Subcutaneous abdominal adipose tissue (tissue), 5 donors: ENCODE measurements at regions not wholly inside any gene's neighbourhood (a gene's known extent, or its start where the extent isn't known, plus 50 kb on each side); places are given as distances from the start of the nearest gene placed in this dataset.

Experiments used
- H3K27ac ChIP-seq: one replicate; pipeline ENCODE4 v1.7.0; 2013; ENCODE audit warnings: low read depth, mild to moderate bottlenecking, inconsistent platforms, low read length, moderate library complexity
- H3K27me3 ChIP-seq, 5 donors: one replicate each; pipeline ENCODE4 v1.7.0; 2013; ENCODE audit warnings: low read length in 5 of 5, inconsistent platforms in 1 of 5; ENCODE audit not compliant: control insufficient read depth in 5 of 5, insufficient read depth in 4 of 5
- H3K36me3 ChIP-seq, 5 donors: one replicate each; pipeline ENCODE4 v1.7.0; 2013; ENCODE audit warnings: low read length in 5 of 5; ENCODE audit not compliant: control insufficient read depth in 5 of 5, insufficient read depth in 5 of 5
- H3K4me1 ChIP-seq, 5 donors: one replicate each; pipeline ENCODE4 v1.7.0; 2013; ENCODE audit warnings: low read length in 5 of 5, mild to moderate bottlenecking in 3 of 5, moderate library complexity in 1 of 5; ENCODE audit not compliant: control insufficient read depth in 5 of 5, insufficient read depth in 5 of 5
- H3K4me3 ChIP-seq, 5 donors: one replicate each; pipeline ENCODE4 v1.7.0; 2013; ENCODE audit warnings: low read length in 5 of 5, low read depth in 1 of 5
- H3K9ac ChIP-seq, 5 donors: one replicate each; pipeline ENCODE4 v1.7.0; 2013; ENCODE audit warnings: low read length in 5 of 5, mild to moderate bottlenecking in 4 of 5, moderate library complexity in 3 of 5
- H3K9me3 ChIP-seq, 5 donors: one replicate each; pipeline ENCODE4 v1.7.0; 2013; ENCODE audit warnings: low read length in 5 of 5; ENCODE audit not compliant: control insufficient read depth in 5 of 5
- donor health status: healthy.
- donor health status: healthy.
- donor health status: healthy.
- donor health status: healthy.
- donor health status: healthy.

DNA sequence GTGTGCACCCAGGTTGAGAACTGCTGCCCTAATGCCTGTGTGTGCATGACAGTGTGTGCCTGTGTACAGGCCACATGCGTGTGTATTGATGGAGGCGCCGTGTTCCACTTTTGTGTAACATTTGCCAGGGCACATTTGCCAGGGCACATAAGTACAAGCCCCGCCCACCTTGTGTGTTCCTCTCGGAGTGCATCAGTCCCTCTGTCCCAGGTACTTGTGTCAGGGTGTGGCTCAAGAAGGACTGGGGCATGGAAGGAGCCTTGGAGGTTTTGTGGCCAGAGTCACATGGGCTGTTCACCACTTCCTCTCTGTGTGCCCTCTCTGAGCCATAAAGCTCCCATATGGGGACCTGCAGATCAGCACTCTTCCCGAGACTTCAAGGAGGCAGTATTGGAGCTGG is 73.9 kb downstream of the MRM1 start:
- no peak overlapping the region for H3K27ac ChIP-seq
- peaks cover 0 to 3% (median 0%) of the 10 kb centered on the region in 5 donors for H3K27me3 ChIP-seq

DNA sequence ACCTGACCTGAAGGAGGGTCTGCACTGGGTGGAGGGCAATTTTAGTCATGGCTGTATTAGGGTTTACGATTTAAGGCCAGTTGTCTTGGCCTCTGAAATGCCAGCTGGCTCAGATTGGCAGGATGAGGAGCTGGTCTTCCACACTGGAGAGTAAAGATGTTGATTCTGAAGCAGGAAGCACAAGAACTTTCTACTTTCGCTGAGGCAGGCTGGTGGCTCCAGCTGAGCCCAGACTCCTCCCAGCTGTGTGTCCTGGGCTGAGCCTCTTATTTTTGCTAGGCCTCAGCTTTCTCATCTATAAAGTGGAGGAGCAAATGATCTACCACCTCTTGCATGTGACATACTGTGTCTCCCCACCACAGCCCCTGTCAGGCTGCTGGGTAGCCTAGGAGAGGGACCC is 74.4 kb downstream of the MRM1 start:
- Histone ChIP-seq H3K36me3 (no peaks in the 10 kb centered on the region), H3K4me3 (no peak overlapping the region), H3K9ac (no peak overlapping the region), H3K27me3 (peaks cover 0 to 3% (median 0%) of the 10 kb centered on the region in 5 donors), H3K9me3 (no peaks in the 10 kb centered on the region), H3K4me1 (peaks cover 0 to 6% (median 0%) of the 10 kb centered on the region in 5 donors), H3K27ac (no peak overlapping the region)

More for the DNA sequence above, 73.9 kb downstream of the MRM1 start:
- Histone ChIP-seq H3K4me1 (peaks cover 0 to 6% (median 0%) of the 10 kb centered on the region in 5 donors), H3K9me3 (no peaks in the 10 kb centered on the region), H3K9ac (no peak overlapping the region), H3K4me3 (no peak overlapping the region), H3K36me3 (no peaks in the 10 kb centered on the region)

GRCh38 chr17:36679815-36680467 is 78.6 kb downstream of the MRM1 start:
- no peak overlapping the region for H3K27ac ChIP-seq
- peaks cover 0 to 5% (median 0%) of the 10 kb centered on the region in 5 donors for H3K27me3 ChIP-seq
- peaks cover 0 to 6% (median 0%) of the 10 kb centered on the region in 5 donors for H3K4me1 ChIP-seq
- no peaks in the 10 kb centered on the region for H3K9me3 ChIP-seq
- H3K4me3 ChIP-seq, result no peak overlapping the region
- no peaks in the 10 kb centered on the region for H3K36me3 ChIP-seq
- H3K9ac ChIP-seq, result no peak overlapping the region

GRCh38 chr17:36680701-36681202 is 79.4 kb downstream of the MRM1 start:
- no peak overlapping the region for H3K4me3 ChIP-seq
- no peaks in the 10 kb centered on the region for H3K9me3 ChIP-seq
- no peaks in the 10 kb centered on the region for H3K36me3 ChIP-seq
- no peak overlapping the region for H3K9ac ChIP-seq
- peaks cover 0 to 5% (median 0%) of the 10 kb centered on the region in 5 donors for H3K27me3 ChIP-seq
- no peak overlapping the region for H3K27ac ChIP-seq
- peaks cover 0 to 1% (median 0%) of the 10 kb centered on the region in 5 donors for H3K4me1 ChIP-seq

- no peak overlapping the region for H3K4me3 ChIP-seq
- no peaks in the 10 kb centered on the region for H3K9me3 ChIP-seq
- H3K4me1 ChIP-seq, result no peaks in the 10 kb centered on the region
- H3K9ac ChIP-seq, result no peak overlapping the region
- peaks cover 0 to 9% (median 0%) of the 10 kb centered on the region in 5 donors for H3K27me3 ChIP-seq
- no peak overlapping the region for H3K27ac ChIP-seq
- H3K36me3 ChIP-seq, result no peaks in the 10 kb centered on the region
Measured at GRCh38 chr17:36682773-36683172, 81.4 kb downstream of the MRM1 start.

DNA sequence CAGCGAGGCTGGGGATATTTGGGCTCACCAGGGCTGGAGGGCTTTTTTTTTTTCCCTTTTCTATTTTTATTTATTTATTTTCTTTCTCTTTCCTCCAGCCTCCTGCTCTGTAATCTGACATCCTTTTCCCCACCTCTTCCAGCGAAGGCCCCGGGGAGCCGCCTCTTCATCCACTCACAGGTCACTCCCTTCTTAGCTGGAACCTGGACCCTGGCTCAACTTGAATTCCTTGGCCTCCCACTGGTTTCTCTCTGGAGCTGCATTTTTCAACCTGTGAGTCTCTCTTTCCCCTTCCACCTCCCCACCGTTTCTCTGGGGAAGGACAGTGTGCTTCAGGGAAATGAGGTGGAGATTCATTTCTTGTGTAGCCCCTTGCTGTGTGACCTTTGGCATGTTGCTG is 82.0 kb downstream of the MRM1 start:
- no peaks in the 10 kb centered on the region for H3K4me1 ChIP-seq
- H3K27me3 ChIP-seq, result peaks cover 0 to 9% (median 0%) of the 10 kb centered on the region in 5 donors
- no peak overlapping the region for H3K27ac ChIP-seq
- no peaks in the 10 kb centered on the region for H3K36me3 ChIP-seq
- no peaks in the 10 kb centered on the region for H3K9me3 ChIP-seq
- no peak overlapping the region for H3K9ac ChIP-seq
- no peak overlapping the region for H3K4me3 ChIP-seq

- no peaks in the 10 kb centered on the region for H3K4me1 ChIP-seq
- H3K27me3 ChIP-seq, result peaks cover 0 to 9% (median 0%) of the 10 kb centered on the region in 5 donors
- H3K9me3 ChIP-seq, result no peaks in the 10 kb centered on the region
- no peak overlapping the region for H3K4me3 ChIP-seq
- H3K27ac ChIP-seq, result no peak overlapping the region
- no peak overlapping the region for H3K9ac ChIP-seq
- no peaks in the 10 kb centered on the region for H3K36me3 ChIP-seq
Measured at GRCh38 chr17:36684134-36684533, 82.8 kb downstream of the MRM1 start.

GRCh38 chr17:36686123-36686669 is 84.8 kb downstream of the MRM1 start:
- Histone ChIP-seq H3K27me3 (peaks cover 0 to 9% (median 3%) of the 10 kb centered on the region in 5 donors), H3K27ac (no peak overlapping the region), H3K9me3 (no peaks in the 10 kb centered on the region), H3K4me1 (no peaks in the 10 kb centered on the region), H3K4me3 (no peak overlapping the region), H3K9ac (no peak overlapping the region), H3K36me3 (no peaks in the 10 kb centered on the region)

GRCh38 chr17:36687736-36688135 is 86.4 kb downstream of the MRM1 start:
- no peak overlapping the region for H3K27ac ChIP-seq
- no peaks in the 10 kb centered on the region for H3K4me1 ChIP-seq

DNA sequence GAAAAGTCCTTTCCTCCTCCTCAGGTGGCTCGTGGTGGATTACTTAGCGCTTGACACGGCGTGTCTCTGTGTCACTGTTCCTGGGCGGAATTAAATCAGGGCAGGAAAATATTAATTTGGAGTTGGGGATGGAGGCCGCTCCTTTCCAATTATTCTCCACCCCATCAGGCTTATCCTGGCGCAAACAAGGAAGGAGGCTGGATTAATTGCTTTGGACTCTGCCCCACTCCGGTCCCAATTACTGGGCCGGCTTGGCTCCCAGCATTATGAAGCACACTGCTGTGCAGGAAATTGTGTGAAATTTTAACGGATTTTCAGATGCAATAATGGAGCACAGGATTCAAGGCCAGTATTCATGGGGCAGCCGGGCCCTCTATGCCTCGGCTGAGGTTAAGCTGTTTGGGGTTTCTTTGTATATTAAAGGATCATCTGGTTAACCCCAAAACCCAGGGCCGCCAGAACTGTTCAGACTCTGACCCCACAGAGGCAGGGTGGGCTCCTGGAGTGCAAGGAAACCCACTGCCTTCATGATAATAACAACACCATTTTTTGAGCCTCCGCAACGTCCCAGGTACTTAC is 87.8 kb downstream of the MRM1 start:
- no peaks in the 10 kb centered on the region for H3K4me1 ChIP-seq
- H3K27ac ChIP-seq, result no peak overlapping the region
- H3K9ac ChIP-seq, result no peak overlapping the region
- no peak overlapping the region for H3K4me3 ChIP-seq
- peaks cover 0 to 8% (median 3%) of the 10 kb centered on the region in 5 donors for H3K27me3 ChIP-seq
- H3K9me3 ChIP-seq, result no peaks in the 10 kb centered on the region
- no peaks in the 10 kb centered on the region for H3K36me3 ChIP-seq

More at GRCh38 chr17:36687736-36688135, 86.4 kb downstream of the MRM1 start:
- no peak overlapping the region for H3K4me3 ChIP-seq
- H3K9me3 ChIP-seq, result no peaks in the 10 kb centered on the region
- H3K36me3 ChIP-seq, result no peaks in the 10 kb centered on the region
- peaks cover 0 to 8% (median 3%) of the 10 kb centered on the region in 5 donors for H3K27me3 ChIP-seq
- no peak overlapping the region for H3K9ac ChIP-seq
